DND-41 (cell line): ENCODE measurements at regions not wholly inside any gene's neighbourhood (a gene's known extent, or its start where the extent isn't known, plus 50 kb on each side); places are given as distances from the start of the nearest gene placed in this dataset.
"Not testable (repeated sequence)": the region's sequence is repeated elsewhere in the genome, so short reads cannot be mapped to it uniquely, and the experiment has no call there.

Source experiments
- CTCF ChIP-seq: IDR thresholded peaks from 2 replicates; pipeline ENCODE4 v1.5.1; 2012; ENCODE audit warnings: borderline replicate concordance, low read length, moderate library complexity, mild to moderate bottlenecking; ENCODE audit not compliant: poor library complexity, severe bottlenecking; ENCODE audit errors: extremely low read depth
- EZH2 ChIP-seq: IDR thresholded peaks from 3 replicates; pipeline ENCODE4 v1.6.1; 2012; ENCODE audit warnings: borderline replicate concordance, low read depth, mild to moderate bottlenecking, moderate library complexity, low read length, inconsistent platforms; ENCODE audit not compliant: severe bottlenecking

- TF ChIP-seq CTCF, EZH2: not testable (repeated sequence)
These were observed 449.6 kb upstream of the ZEB2 start for GRCh38 chr2:144969564-144969963.
